ENCODE measurements at regions not wholly inside any gene's neighbourhood (a gene's known extent, or its start where the extent isn't known, plus 50 kb on each side); places are given as distances from the start of the nearest gene placed in this dataset.

- TF ChIP-seq MAFK (IDR thresholded peaks at IDR 0.05; ENCODE audit: low read depth, low read length) (no peak), RFX5 (IDR thresholded peaks at IDR 0.05; ENCODE audit: borderline replicate concordance, low read depth, low read length) (no peak), SP1 (IDR thresholded peaks at IDR 0.05; ENCODE audit: low read depth, low read length) (no peak), ATF3 (IDR thresholded peaks at IDR 0.05; ENCODE audit: insufficient read depth, low read depth, low read length) (no peak), POLR2A (IDR thresholded peaks at IDR 0.05; ENCODE audit: control extremely low read depth in 1 of 2, low read depth in 2 of 2, low read length in 2 of 2) (no peak)
- TF ChIP-seq, protein P1, sequence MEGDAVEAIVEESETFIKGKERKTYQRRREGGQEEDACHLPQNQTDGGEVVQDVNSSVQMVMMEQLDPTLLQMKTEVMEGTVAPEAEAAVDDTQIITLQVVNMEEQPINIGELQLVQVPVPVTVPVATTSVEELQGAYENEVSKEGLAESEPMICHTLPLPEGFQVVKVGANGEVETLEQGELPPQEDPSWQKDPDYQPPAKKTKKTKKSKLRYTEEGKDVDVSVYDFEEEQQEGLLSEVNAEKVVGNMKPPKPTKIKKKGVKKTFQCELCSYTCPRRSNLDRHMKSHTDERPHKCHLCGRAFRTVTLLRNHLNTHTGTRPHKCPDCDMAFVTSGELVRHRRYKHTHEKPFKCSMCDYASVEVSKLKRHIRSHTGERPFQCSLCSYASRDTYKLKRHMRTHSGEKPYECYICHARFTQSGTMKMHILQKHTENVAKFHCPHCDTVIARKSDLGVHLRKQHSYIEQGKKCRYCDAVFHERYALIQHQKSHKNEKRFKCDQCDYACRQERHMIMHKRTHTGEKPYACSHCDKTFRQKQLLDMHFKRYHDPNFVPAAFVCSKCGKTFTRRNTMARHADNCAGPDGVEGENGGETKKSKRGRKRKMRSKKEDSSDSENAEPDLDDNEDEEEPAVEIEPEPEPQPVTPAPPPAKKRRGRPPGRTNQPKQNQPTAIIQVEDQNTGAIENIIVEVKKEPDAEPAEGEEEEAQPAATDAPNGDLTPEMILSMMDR (IDR thresholded peaks at IDR 0.05; ENCODE audit: control extremely low read depth in 1 of 3, insufficient read depth in 1 of 3, low read depth in 1 of 3, low read length in 3 of 3) = no peak
Measured at GRCh38 chr3:30112411-30112810, 494.0 kb upstream of the TGFBR2 start.
